Sciatic nerve (tissue), 2 donors: ENCODE measurements at regions not wholly inside any gene's neighbourhood (a gene's known extent, or its start where the extent isn't known, plus 50 kb on each side); places are given as distances from the start of the nearest gene placed in this dataset.

Experiments used
- ATAC-seq: fragments of 200-7000 bp; cut with Tn5 transposase; one replicate; pipeline ENCODE4 v1.9.1; 2020; ENCODE audit warnings: mild to moderate bottlenecking, moderate library complexity
- DNase-seq: peaks from one replicate; pipeline ENCODE4 v3.0.0-alpha.2; 2020; ENCODE audit warnings: low spot score
- intact Hi-C: fragments of 100-400 bp; cut with DNase I; formaldehyde crosslinking; loops from one replicate; pipeline ENCODE4 v1.14.2; 2022
- donor health status: DM: no; HTN: no; CAD: no.
- donor health status: DM: no; HTN: no; CAD: no.

DNA sequence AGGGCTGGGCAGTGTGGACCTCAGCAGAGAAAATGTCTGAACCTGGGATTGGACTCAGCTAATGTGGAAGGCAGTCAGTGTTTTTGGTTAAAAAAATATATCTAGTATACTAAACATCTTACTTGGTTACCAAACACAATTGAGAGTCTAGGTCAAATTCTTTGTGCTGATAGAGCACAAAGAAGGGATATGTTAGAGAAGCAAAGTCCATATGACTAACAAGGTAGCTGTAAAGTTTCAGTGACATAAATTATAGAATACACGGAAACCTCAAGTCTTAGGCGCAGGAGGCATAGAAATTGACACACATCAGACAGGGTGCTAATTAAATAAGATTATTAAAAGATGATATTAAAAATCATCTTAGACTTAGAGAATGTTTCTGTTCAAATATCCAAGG lies 718.3 kb downstream of the TLR4 start:
- intact Hi-C loops, result no loop called here
- DNase-seq (no peak), ATAC-seq (no peak)

DNA sequence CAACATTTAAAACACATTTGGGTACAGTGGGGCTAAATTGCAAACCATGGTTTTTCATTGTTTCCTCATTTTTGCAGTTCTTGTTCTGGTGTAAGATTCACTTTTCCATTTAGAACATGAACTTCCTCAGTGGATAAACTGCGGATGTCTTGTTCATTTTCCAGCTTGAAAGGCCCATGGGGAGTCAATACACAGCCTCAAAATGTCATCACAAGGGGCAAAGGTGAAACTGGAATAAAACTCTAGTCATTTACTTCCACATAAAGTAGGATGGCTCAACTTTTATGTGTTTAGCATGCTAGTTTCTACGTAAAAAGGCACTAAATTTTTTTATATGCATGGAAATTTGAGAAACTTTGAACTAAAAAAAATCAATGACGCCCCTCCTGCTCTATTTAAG lies 718.8 kb downstream of the TLR4 start:
- no peak for ATAC-seq
- intact Hi-C loops, result no loop called here
- no peak for DNase-seq

DNA sequence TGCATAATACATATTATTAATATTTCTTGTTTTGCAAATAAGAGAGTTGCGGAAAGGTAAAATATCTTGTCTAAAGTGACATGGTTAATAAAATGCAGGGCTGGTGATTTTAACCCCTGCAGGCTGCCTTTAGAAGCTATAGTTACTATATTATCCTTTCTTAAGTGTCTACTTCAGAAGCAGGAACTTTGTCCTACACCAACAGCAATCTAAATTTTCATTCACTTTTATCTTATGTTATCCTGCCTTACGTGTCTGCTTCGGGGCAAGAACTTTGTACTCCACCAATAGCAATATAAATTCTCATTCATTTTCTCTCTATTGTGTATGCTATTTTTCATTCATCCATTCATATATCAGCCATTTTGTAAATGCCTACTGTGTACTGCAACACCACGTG lies 719.5 kb downstream of the TLR4 start:
- intact Hi-C loops, result no loop called here

DNA sequence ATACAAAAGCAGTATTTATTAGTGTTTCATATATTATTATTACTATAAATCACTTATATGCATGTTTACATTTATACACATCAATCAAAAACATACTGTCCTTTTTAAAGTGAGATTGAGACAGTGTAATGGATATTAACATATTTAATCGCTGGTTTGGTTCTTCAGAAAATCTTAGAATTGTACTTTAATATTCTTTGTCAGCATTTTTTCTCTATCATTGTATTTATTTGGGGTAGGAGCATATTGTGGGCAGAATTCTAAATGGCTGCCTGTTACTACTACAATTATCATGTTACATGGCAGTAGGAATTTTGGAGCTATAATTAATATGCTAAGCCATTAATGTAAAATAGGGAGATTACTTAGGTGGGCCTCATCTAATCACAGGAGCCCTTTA lies 722.6 kb downstream of the TLR4 start:
- intact Hi-C loops, result no loop called here
- DNase-seq, result no peak
- ATAC-seq, result no peak

More for the DNA sequence above, 719.5 kb downstream of the TLR4 start:
- ATAC-seq, result no peak
- DNase-seq, result no peak

DNA sequence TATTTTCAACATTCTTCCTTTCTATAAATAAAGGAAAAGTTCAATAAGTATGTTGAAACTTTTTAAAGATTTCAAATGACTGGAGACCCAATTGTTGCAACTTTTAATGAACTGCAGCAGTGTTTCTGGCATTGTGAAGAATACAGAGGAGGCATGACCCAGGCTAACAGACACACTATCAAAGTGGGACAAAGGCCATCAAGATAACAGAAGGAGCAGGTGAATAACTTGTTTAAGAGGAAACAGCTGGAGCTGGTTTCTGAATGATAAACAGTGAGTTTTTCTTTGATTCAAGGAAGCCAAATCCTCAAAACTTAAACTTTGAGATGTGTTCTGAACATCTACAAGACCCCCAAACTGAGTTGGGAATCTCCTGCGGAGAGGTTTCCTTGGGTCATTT lies 734.6 kb downstream of the TLR4 start:
- intact Hi-C loops, result no loop called here
- ATAC-seq (no peak), DNase-seq (no peak)

DNA sequence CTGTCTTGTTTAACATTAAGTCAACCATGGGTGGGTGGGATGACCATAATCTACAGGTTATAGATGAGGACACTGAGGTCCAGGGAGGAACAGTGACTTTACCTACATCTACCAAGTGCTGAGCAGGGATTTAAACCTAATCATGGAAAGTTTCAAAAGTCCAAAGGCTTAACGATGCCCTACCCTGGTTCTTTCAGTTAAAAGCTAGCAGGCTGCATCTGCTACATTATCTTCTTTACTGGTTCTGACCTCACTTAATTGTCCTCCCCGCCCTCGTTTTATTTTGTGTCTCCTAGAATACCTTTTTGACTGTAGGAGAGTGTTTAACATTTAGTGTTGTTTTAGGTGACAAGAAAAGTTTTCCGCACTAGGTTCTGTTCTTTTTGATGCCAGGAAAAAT lies 735.2 kb downstream of the TLR4 start:
- DNase-seq (no peak), ATAC-seq (no peak)
- intact Hi-C loops, result no loop called here

DNA sequence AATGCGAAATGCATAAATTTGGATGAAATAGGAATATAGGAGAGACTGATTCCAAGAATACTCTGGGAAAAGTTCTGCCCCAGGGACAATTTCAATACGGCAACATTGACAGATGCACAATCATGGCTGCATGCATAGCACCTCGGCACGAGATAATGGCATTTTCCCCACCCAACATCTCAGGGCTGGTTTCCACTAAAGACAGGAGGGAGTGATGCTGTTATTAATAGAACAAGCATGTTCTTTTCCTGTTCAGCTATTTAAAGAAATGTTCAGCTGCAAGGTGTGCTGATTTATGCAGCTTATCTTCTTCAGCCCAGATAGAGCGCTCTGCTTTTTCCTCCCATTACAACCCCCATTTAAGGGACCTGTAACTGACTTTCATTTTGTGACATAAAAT lies 740.2 kb downstream of the TLR4 start:
- intact Hi-C loops, result no loop called here
- DNase-seq, result no peak
- no peak for ATAC-seq

DNA sequence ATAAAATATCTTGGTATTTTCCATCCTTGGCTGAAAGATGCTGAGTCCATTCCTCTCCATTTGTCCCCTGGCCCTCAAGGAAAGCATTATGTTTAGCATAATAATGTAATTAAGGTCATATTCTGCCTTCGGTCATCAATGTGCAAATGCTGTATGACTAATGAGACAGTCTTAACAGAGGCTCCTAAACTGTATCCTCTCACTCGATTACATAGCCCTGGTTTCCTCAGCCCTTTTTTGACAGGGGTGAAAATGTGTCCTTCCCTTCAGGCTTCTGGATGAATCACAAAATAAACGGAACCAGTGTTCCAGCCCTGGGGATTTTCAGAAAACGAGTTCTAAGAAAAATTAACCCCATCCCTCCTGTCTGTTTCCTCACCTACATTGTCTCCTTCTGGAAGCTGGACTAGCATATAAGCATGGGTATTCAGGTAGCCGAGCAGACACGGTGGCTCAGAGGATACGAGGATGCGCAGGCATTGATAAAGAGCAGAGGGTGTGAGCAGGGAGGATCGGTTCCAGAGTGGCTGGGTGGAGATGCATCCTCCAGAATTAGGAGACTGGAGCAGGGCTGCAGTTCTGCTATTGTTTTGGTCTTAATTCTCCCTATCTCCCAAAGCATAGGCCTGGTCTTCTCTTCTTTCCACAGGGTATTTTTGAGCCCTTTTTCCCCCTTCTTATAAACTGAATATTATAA lies 742.9 kb downstream of the TLR4 start:
- intact Hi-C loops, result no loop called here
- no peak for ATAC-seq
- no peak for DNase-seq

DNA sequence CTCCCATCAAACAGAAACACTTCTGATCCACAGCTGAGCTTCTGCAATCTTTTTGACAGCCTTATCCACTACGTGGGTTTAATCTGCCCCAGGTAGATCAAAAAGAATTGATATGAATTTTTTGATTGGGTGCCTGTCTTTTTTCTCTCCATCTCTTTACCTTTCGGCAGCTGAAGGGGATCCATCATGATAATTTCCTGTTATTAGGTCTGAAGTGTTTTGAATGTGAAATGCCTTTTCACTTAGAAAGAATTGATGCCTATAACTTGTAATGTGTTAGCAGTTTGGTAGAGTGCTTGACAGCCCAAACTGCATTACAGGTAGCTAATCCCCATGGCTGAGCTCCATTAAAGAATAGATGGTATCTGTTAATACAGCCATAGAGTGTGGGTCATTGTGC lies 745.4 kb downstream of the TLR4 start:
- DNase-seq (no peak), ATAC-seq (no peak)
- intact Hi-C loops, result no loop called here

DNA sequence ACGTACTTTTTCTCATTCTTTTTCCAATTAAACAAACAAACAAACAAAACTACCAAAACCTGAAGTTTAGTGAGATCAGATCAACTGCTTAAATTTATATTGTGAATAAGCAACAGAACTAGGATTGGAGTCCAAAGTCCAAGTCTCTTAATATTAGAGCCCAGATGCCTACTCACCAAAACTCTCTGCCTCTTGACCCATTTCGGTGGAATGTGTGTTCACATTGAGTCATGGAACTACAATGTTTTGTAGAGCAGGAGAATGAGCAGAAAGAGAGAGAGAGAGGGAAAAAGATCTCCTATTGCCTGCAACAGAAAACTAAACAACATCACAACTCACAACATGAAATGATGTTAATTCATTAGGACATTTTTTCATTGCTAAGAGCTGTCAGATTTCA lies 751.1 kb downstream of the TLR4 start:
- no peak for DNase-seq
- ATAC-seq, result no peak
- intact Hi-C loops, result no loop called here

DNA sequence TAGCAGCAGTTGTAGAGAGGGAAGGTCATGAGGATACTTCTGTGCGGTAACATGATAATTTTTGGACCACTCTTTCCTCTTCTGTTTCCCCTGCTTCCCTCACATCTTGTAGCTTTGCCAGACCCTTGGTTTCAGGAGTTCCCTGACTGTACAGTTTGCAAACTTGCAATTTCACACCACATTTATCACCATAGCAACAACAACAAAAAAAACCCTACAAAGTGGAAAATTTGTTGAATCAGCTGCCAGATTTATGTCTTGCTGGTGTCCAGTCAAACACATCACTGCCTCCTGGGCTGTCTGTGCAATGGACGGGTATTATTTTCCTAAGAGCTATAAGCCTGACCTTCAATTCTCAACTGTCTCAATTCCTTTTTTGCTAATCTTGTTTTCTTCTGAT lies 751.6 kb downstream of the TLR4 start:
- DNase-seq (no peak), ATAC-seq (no peak)
- intact Hi-C loops, result no loop called here

DNA sequence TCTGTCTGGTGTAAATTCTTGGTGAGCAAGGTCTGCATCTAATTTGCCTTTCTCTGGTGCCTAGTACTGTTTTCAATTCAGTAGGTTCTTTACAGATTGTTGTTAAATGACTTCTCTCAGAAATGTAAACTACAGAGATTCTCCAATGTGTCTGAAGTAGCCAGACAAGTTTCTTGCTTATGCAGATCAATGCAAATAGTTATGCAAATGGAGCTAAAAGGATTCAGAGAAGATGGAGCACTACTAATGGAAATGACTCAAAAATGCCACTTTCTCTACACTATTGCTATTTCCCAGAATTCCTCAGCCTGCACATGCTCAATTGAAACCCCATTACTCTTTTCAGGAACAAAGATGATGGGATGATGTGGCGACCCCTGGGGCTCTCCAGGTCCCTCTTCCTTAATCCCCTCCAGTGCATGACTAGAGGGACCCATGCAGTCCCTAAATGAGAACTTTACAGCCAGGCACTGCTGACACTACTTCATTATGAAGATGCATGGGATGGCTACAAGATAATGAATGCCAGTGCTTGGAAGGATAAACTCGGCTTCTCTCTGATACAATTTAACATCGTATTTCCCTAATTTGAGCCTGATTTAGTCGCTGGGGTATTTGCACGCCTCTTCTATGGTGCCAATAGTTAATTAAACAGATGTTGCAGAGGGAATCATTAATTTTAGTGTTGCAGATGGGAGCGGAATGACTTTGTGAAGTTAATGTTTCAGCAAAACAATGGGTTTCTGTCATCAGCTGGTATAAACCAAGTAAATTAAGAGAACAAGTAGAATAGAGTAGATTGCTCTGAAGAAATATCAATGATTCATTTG lies 753.2 kb downstream of the TLR4 start:
- intact Hi-C loops, result no loop called here
- ATAC-seq, result no peak
- no peak for DNase-seq

DNA sequence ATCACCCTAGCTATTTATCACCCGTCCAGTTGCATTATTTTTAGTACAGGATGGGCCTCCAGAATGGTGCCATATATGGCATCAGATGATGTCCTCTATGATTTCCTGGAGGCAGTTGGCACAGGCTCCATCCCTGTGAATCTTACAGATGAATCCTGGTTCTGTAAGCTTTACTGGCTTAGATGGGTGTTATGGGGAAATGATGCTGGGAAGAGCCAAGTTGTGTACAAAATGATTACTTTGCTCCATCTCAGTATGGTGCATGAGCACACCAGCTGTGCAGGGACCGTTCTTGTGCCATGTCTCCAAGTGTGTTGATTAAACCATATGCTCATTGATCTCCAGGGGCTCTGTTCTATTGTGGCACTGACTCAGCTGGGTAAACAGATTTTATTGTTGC lies 755.7 kb downstream of the TLR4 start:
- intact Hi-C loops, result no loop called here
- ATAC-seq, result no peak
- no peak for DNase-seq

DNA sequence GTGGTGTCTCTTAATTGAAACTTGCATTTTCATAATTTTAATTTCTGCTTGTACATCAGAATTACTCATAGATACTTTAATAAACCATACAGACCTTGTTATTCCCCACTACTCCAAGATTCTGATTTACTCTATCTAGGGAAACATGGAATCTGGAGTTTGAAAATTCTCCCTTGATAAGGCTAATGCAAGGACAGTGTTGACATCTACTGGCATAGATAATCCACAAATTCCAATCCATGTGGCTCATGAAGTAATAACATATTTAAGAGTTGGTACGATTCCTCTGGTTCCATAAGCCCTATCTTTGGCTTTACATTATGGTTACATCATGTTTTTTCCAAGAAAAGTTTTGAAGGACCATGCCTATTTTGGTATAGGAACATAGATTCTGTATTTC lies 759.2 kb downstream of the TLR4 start:
- no peak for DNase-seq
- intact Hi-C loops, result no loop called here
- ATAC-seq, result no peak

DNA sequence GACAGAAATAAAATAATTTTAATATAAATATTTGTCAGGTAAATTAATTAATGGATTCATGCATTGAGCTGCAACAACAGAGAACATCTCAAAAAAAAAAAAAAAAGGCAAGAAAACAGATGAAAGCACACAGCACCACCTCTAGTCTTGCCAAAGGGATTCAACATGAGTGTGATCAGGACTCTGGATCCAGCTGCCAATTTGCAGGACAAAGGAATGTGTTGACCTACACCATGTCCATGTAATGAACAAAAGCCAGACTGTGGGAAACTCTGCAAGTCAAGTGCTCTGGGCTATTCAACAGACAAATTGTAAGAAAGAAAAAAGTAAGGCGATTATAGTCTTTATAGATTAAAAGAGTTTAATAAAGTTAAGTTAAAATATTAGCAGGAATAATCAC lies 769.3 kb downstream of the TLR4 start:
- DNase-seq, result no peak
- intact Hi-C loops, result no loop called here
- no peak for ATAC-seq

DNA sequence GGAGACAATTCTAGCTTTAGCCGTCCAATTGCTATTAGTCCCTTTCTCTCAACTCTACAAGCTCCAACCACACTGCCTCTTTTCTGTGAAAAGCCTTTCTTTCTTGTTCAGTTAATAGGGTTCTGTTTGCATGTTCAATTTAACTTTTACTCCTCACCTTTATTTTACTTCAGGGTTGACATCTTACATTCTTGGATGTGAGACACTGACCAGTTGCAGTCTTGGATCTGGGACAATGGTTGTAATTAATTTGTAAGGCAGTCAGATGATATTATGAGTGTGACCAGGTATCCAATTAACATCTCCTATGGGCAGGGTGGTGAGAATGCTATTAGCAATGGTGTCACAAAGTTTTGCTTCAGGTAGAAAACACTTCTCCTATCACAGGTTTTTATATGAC lies 774.5 kb downstream of the TLR4 start:
- DNase-seq, result no peak
- no peak for ATAC-seq
- intact Hi-C loops, result no loop called here

DNA sequence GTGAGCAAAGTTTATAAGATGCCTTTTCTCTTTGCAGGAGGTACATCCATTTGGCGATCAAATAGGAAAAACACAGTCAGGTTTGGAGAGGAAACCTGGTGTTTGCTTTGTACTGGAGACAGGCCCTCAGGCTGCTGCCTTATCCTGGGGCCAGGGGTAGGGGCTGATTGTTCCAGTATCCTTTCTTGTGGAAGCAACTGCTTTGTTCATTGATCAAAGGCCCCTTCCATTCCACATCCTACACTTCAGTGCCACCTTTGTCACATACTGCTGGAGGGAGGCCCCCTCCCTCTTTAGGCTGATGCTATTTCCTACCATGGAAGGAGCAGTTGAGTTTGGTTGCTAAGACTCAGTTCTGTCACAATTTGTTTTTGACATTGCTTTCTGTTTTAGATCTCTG lies 778.1 kb downstream of the TLR4 start:
- DNase-seq (no peak), ATAC-seq (no peak)
- intact Hi-C loops, result no loop called here

DNA sequence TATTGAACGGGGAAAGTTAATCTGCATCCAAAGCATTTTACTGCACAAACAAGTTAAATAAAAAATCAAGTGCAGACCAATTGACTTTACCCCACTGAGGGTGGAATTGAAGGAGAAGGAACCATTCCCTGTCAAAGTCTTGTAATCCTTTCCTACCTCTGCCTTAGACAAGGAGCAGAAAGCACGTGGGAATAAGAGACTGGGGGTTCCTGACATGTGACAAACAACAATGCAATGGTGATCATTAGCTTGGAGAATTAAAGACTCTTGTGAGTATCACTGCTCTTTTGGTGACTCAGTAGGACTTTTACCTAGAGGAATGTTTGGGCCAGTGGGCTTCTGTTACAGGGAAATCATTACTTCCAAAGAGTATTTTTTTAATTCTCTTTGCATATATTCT lies 779.5 kb downstream of the TLR4 start:
- intact Hi-C loops, result no loop called here
- no peak for ATAC-seq
- DNase-seq, result no peak

DNA sequence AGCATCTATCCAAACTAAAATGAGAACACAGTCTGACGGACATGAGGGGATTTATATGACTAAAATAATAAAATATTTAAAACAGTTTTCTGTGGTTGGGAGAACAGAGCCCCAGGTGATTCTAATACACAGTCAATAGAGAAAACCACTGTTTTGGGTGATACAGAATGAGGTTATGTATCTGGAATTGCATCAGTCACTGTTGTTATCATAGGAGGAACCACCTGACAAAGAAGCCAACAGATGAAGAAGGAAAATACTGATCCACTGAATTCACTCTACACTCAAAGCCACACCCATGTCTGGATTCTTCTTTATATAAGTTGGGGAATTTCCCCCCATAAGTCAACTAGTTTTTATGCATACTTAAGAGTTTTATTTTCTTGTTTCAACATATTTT lies 799.0 kb downstream of the TLR4 start:
- ATAC-seq (no peak), DNase-seq (no peak)
- intact Hi-C loops, result no loop called here

DNA sequence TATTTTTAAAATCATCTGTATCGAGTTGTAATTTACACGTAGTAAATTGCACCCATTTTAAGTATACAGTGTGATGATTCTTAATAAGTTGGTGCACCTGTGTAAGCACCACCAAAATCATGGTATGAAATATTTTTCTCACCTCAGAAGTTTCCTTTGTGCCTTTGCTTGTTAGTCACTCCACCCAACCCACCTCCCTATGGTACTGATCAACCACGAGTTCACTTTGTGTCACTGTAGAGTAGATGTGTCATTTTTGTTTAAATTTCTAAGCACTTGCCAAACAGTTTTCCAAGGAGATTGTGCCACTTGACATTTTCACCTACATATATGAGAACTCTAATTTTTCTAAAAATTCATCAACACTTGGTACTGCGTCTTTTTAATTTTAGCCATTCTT lies 806.5 kb downstream of the TLR4 start:
- ATAC-seq (no peak), DNase-seq (no peak)
- intact Hi-C loops, result no loop called here

DNA sequence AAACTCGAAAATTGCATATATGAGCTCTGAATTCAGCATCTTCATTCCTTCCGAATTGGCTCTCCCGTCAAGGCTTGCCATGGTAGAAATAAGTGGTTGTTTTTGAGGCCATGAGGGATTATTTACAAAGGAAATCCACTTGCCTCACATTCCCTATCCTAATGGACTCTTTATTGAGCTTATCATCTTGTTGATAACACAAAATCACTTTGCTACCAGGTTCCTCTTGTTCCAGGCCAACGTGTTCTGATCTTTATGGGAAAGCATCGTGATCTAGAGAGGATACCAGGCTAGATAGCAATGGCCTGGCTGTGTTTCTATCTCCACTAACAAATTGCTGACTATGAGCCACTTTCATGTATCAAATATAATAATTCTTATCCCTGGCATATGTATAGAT lies 811.7 kb downstream of the TLR4 start:
- intact Hi-C loops, result no loop called here
- DNase-seq (no peak), ATAC-seq (no peak)
